HFFc6 (cell line): ENCODE measurements at regions not wholly inside any gene's neighbourhood (a gene's known extent, or its start where the extent isn't known, plus 50 kb on each side); places are given as distances from the start of the nearest gene placed in this dataset.

Source experiments
- DNase-seq: peaks from one replicate; pipeline ENCODE4 v3.0.0-alpha.2; 2018
- H3K27ac Mint-ChIP-seq: 2 replicates; pipeline ENCODE4 v1.8.0; 2020; ENCODE audit warnings: mild to moderate bottlenecking, mixed read lengths
- H3K27me3 Mint-ChIP-seq: 2 replicates; pipeline ENCODE4 v1.8.0; 2021; ENCODE audit warnings: mild to moderate bottlenecking, moderate library complexity, mixed read lengths; ENCODE audit not compliant: insufficient read depth
- H3K36me3 Mint-ChIP-seq: 2 replicates; pipeline ENCODE4 v1.8.0; 2021; ENCODE audit warnings: low read depth, mixed read lengths
- H3K4me1 Mint-ChIP-seq: 2 replicates; pipeline ENCODE4 v1.8.0; 2020; ENCODE audit warnings: low read depth, mixed read lengths
- H3K4me3 Mint-ChIP-seq: 2 replicates; pipeline ENCODE4 v1.8.0; 2020; ENCODE audit warnings: mild to moderate bottlenecking, moderate library complexity, mixed read lengths
- H3K9me3 Mint-ChIP-seq: 2 replicates; pipeline ENCODE4 v1.8.0; 2020; ENCODE audit warnings: mild to moderate bottlenecking, mixed read lengths
- TF ChIP-seq, protein P1 (sequence below): fragments of 200-600 bp; sonication (generic); IDR thresholded peaks from 2 replicates; pipeline ENCODE4 v1.5.0; 2021; ENCODE audit warnings: antibody characterized with exemption, mild to moderate bottlenecking

DNA sequence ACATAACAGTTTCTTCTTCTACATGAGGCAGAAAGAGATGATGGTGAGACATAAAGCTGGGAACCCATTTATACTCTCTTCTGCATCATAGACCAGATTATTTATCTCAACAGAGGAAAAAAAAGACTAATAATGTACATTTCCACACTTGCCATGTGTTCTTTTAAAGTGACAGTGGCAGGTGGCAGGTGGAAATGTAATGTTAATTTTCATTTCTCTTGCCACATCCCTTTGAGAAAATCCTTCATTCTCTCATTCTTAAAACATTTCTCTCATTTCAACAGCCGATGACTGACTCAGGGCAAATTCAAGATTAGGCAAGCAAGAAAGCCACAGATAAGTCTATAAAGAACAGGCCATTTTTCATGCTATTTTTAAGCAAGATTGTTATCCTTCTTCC is 635.6 kb upstream of the SORCS1 start:
- no peak overlapping the region for H3K4me3 Mint-ChIP-seq
- H3K4me1 Mint-ChIP-seq, result no peaks in the 10 kb centered on the region
- TF ChIP-seq, protein P1, sequence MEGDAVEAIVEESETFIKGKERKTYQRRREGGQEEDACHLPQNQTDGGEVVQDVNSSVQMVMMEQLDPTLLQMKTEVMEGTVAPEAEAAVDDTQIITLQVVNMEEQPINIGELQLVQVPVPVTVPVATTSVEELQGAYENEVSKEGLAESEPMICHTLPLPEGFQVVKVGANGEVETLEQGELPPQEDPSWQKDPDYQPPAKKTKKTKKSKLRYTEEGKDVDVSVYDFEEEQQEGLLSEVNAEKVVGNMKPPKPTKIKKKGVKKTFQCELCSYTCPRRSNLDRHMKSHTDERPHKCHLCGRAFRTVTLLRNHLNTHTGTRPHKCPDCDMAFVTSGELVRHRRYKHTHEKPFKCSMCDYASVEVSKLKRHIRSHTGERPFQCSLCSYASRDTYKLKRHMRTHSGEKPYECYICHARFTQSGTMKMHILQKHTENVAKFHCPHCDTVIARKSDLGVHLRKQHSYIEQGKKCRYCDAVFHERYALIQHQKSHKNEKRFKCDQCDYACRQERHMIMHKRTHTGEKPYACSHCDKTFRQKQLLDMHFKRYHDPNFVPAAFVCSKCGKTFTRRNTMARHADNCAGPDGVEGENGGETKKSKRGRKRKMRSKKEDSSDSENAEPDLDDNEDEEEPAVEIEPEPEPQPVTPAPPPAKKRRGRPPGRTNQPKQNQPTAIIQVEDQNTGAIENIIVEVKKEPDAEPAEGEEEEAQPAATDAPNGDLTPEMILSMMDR, result no peak
- DNase-seq, result no peak
- H3K27ac Mint-ChIP-seq, result no peak overlapping the region
- no peaks in the 10 kb centered on the region; the same call in 1 of the 2 replicates for H3K27me3 Mint-ChIP-seq
- peaks cover 38% of the 10 kb centered on the region for H3K9me3 Mint-ChIP-seq
- no peaks in the 10 kb centered on the region for H3K36me3 Mint-ChIP-seq

DNA sequence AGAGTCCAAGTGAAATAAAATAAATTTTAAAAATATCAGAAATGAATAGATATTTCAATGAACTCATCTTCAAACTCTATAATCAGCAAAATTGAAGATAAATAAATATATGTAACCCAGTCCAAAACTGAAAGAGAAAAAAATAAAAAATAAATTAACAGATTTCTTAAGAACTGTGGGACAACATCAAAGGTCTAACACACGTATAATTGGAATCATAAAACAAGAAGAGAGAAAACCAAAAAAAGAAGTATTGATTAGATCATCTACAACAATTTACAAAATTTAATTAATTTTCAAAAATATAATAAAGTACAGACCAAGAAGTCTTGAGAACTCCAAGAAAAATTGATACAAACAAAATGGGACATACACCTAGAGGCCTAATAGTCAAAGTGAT is 625.8 kb upstream of the SORCS1 start:
- Mint-ChIP-seq H3K27me3 (no peaks in the 10 kb centered on the region), H3K36me3 (no peaks in the 10 kb centered on the region), H3K9me3 (peaks cover 23% of the 10 kb centered on the region), H3K4me1 (no peaks in the 10 kb centered on the region), H3K4me3 (no peak overlapping the region), H3K27ac (no peak overlapping the region)
- DNase-seq, result no peak
- TF ChIP-seq, protein P1, result no peak

DNA sequence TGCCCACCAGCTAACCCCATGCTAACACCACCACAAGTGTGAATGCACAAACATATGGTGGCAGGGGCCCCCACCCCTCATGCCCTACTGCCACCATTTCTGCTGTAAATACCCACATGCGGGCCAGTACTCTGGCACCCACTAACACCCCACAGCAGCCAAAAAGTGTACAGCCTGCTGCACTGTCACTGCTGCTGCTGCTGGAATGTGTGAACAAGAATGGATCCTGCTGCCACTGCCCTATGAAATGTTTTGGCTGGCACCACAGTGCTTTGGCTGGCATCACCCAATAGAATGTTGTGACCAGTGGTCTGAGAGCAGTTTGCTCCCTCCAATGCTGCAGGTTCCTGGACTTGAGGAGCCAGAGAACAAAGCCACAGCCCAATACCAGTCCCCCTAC is 606.6 kb upstream of the SORCS1 start:
- no peaks in the 10 kb centered on the region for H3K36me3 Mint-ChIP-seq
- no peak overlapping the region for H3K27ac Mint-ChIP-seq
- DNase-seq, result no peak
- H3K27me3 Mint-ChIP-seq, result no peaks in the 10 kb centered on the region
- TF ChIP-seq, protein P1, result no peak
- peaks cover 22% of the 10 kb centered on the region for H3K9me3 Mint-ChIP-seq
- H3K4me3 Mint-ChIP-seq, result no peak overlapping the region
- no peaks in the 10 kb centered on the region for H3K4me1 Mint-ChIP-seq

DNA sequence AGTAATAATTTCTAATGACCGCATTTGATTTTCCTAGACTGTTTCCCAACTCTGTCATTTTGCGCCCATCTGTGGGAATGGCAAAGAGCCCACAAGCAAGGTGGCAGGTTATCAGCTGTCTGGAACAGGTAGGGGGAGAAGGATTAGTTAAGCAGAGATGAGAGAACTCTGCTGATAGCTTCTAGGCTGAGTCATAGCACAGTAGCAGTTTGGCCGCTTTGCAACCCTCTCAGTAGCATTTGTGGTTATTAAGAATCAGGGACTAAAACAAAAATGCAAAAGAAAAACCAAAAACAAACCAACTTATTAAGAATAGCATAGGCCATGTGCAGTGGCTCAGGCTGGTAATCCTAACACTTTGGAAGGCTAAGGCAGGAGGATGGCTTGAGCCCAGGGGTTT is 602.7 kb upstream of the SORCS1 start:
- TF ChIP-seq, protein P1, result no peak
- Mint-ChIP-seq H3K27ac (no peak overlapping the region), H3K4me3 (no peak overlapping the region), H3K4me1 (no peaks in the 10 kb centered on the region), H3K36me3 (no peaks in the 10 kb centered on the region), H3K27me3 (no peaks in the 10 kb centered on the region), H3K9me3 (peaks cover 27% of the 10 kb centered on the region)
- no peak for DNase-seq

DNA sequence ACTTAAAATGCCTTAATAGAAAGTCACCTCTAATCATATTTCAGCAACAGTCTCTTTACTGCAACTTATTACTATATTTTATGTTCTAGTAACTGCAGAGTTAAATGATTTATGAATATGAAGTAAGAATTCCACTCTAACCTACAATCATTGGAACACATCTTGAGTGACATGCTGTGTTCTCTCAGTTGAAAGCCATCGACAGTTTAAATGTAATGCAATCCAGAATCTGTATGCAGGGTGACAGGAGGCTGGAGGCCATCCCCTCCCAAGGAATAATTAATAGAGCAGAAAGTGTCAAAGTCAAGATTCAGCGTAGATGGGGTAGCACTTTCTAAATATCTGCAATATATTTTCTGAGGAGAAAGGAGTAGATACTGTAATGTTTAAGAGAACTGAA is 590.3 kb upstream of the SORCS1 start:
- no peak for DNase-seq
- peaks cover 15% of the 10 kb centered on the region for H3K9me3 Mint-ChIP-seq
- no peaks in the 10 kb centered on the region for H3K27me3 Mint-ChIP-seq
- TF ChIP-seq, protein P1, result no peak
- H3K4me3 Mint-ChIP-seq, result no peak overlapping the region
- no peaks in the 10 kb centered on the region for H3K4me1 Mint-ChIP-seq
- H3K27ac Mint-ChIP-seq, result no peak overlapping the region
- H3K36me3 Mint-ChIP-seq, result no peaks in the 10 kb centered on the region; the same call in 1 of the 2 replicates

DNA sequence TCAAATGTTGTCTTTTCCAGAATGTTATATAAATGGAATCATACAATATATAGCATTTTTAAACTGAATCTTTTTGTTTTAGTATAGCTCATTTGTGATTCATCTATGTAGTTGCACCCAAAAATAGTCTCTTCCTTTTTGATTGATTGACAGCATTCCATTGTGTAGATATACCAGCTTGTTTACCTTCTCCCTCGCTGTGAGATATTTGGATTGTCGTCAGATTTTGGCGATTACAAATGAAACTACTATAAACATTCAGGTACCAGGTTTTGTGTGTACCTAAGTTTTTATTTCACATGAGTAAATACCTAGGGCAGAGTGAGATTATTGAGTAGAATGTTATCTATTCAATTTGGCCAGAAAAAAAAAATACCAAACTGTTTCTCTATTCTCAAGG is 584.7 kb upstream of the SORCS1 start:
- H3K27me3 Mint-ChIP-seq, result no peaks in the 10 kb centered on the region
- H3K4me1 Mint-ChIP-seq, result no peaks in the 10 kb centered on the region
- TF ChIP-seq, protein P1, result no peak
- no peak overlapping the region for H3K27ac Mint-ChIP-seq
- no peak for DNase-seq
- no peak overlapping the region for H3K4me3 Mint-ChIP-seq
- peaks cover 7% of the 10 kb centered on the region for H3K9me3 Mint-ChIP-seq
- H3K36me3 Mint-ChIP-seq, result no peaks in the 10 kb centered on the region
